HG03354 (cell line): ENCODE measurements at regions not wholly inside any gene's neighbourhood (a gene's known extent, or its start where the extent isn't known, plus 50 kb on each side); places are given as distances from the start of the nearest gene placed in this dataset.

Source experiments
- ATAC-seq: cut with Tn5 transposase; IDR thresholded peaks from one replicate; pipeline ENCODE4 v1.9.1; 2021; ENCODE audit warnings: mild to moderate bottlenecking; ENCODE audit not compliant: unreplicated experiment, poor library complexity, severe bottlenecking

DNA sequence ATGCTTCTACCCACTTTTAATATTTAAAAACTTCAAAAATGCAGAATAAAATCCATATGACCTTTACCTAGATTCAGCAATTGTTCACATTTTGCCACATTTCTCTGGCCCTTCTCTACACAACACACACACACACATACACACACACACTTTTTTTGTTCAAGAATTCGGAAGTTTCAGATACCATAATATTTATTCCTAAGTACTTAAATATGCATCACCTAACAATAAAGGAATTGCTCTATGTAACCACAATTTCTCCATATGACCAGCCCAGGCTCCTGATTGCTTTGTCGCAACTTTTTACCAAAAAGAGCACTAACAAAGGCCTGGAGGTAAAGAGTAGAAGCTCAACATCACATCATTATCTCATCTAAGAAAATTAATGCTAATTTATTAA lies 106.6 kb downstream of the FAS start:
- ATAC-seq, result no peak

DNA sequence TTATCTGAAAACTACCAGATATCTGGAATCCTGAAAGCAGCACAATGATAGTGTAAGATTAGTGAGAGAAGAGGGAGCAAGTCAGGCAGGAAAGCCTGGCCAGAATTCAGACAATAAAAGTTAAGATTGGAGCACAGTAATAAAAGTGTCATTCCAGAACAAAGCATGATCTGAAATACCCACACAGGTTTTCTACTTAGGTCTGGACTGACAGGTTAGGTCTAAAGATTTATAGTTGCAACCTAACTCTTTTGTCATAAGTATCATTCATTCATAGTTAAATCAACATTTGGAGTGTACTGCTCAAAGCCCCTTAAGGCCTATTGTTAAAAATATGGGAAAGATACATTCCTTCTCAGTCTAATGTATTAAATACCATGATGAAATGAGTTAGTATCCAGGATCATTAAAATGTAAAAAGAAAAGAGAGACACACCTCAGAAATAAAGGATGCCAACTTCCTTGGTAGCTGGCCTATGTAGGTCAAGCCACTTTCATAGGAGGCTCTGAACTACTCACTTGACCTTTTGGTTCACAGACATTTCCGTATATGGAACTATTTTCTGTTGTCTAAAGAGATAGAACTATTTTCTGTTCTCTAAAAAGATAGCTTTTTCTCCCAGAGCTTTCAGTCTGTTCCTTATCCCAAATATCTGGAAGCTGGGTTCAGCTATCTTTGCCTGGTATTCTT lies 105.2 kb downstream of the FAS start:
- no peak for ATAC-seq

DNA sequence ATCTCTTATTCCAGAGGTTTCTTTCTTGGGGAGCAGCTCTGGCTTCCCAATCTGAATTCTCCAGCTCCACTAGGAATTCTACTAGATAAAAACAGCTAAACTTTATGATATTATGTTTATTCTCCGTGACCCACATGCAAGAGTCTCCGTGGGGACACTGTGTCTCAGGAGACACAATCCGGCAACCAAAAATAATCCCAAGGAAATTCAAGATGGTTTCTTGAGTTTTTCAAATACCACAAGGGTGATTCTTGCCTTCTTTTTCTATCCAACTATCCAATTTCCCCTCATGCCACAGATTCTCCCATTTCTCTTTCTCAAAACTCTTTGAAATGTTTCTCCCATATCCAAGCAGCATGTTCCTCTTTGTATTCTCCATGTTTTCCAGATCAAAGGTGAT lies 103.1 kb downstream of the FAS start:
- no peak for ATAC-seq

DNA sequence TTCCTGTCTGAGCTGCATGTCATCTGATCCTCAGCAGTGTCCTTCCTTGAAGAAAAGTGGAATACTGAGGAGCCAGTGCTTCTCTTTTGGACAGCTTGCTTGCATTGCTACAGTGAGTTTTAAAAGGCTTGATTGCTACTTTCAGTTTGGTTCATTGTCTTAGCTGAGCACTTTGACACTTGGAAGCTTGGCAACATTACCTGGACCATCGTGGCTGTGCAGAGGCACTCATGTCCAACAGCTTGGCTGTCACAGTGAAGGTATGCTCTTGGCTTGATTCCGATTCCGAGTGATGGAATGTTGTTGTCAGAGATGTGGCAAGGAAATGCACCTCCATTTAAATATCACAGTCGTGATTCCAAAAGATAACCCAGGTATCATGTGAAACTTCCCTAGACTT lies 102.4 kb downstream of the FAS start:
- ATAC-seq, result no peak

DNA sequence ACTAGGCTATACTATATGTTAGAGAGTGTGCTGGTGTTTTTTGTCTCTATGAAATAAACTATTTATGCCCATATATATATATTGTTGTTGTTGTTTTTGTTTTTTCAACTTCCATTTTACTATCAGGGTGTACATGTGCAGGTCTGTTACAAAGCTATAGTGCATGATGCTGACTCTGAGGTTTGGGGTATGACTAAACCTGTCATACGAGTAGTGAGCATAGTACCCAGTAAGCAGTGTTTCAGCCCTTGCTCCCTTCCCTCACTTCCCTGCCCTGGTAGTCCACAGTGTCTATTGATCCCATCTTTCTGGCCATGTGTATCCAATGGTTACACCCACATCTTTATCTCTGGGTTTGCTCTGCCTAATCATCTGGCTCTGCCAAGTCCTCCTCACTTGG lies 101.8 kb downstream of the FAS start:
- ATAC-seq, result no peak

DNA sequence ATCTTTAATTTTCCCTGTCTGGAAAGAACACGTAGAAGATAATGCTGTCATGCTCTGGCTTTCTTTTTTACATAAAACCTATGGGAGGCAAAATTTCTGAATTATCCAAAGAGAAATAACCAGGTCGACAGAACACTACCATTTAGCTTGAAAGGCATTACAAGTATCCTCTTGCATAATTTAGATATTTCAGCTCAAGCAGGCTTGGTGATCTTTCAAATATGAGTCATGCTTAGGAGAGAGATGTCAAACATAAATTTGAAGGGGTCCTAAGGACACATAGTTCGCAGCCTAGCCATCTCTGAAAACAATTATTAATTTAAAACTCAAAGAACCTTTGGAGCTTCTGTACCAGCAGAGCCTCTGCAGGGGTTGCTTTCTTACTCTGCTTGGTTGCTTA lies 100.9 kb downstream of the FAS start:
- no peak for ATAC-seq

DNA sequence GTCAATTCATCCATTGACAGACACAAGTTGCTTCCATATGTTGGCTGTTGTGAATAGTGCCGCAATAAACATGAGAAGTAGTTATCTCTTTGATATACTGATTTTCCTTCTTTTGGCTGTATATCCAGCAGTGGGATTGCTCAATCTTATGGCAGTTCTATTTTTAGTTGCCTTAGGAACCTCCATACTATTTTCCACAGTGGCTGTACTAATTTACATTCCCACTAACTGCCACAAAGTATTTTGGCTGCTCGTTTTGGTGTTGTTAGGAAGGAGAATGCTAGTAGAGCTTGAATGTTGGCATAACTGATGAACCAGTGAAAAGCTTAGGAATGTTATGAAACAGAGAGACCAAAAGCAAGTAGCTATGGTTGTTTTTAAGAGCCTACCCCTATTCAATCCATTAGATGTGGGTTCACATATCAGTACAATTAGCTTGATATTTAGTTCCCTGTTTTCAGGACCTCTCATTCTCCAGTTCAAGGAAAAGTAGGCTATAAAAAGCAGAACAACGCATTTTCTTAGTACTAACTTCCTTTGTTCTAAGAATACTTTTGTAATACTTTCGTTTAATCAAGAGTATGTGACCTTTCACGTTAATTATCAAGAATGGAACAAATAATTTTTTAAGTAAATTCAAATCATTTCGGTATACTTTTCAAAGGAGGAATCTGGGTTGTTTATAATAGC lies 100.3 kb downstream of the FAS start:
- ATAC-seq, result no peak

DNA sequence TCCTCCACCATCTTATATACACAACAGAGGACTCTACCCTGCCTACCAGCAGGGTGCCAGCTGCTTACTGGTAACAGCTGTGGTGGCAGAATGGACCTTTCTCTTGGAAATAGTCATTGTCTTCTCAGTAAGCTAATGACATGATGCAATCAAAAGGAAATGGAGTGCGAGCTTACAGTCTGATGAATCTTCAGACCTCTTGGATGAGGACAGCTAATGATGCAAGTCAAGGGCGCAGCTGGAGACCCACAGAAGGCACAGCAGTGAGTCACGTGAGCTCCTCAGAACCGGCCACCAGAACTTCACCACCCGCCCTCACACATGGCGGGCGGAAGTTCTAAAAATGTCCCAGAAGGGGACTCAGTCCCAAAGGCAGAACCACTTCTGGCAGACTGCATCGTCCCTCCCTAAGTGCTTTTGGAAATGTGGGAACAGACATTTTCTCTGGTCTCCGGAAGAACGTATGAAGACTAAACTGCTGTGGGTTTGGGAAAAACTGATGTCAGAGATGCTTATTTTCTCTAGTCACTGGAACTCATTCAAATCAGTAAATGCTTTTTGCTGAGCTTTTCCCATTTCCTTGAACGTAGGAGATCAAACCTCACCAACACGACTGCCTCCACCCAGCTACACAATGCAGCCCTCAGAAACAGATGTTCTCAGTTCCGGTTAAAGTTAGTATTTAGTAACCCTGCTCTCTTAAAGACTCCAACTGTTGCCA lies 96.4 kb downstream of the FAS start:
- ATAC-seq, result no peak

DNA sequence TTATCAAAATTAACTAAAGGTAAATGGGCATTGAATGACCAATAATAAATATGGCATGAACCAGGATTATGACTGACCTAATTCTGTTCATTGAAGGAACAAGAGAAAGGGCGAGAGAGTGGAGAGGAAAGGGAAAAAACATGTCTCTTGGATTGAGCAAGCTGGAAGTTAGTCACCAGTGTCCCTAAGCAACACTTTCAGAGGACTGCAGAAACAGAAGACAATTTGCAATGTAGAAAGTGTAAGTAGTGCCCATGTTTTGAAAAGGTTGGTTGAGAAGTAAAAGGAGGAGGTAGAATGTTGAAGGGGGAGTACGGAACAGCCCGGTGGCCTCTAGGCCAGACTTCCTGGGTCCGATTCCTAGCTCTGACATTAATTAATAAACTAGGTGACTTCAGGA lies 94.6 kb downstream of the FAS start:
- no peak for ATAC-seq

DNA sequence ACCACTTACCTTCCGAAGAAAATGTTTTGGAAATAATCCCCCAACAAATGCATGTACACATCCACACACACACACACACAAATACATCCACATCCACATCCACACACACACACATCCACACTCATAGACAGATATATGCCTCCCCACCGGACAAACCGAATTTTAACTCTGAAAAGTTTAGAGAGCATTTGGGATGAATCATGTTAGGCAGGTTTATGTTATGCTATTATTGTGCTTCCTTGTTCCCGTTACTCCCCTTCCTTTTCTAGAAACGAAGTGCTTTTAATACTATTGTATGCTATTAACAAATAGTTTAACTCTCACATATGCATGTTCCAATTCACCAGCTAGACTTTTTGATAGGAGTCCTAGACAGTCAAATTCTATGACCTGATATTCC lies 91.5 kb downstream of the FAS start:
- no peak for ATAC-seq

DNA sequence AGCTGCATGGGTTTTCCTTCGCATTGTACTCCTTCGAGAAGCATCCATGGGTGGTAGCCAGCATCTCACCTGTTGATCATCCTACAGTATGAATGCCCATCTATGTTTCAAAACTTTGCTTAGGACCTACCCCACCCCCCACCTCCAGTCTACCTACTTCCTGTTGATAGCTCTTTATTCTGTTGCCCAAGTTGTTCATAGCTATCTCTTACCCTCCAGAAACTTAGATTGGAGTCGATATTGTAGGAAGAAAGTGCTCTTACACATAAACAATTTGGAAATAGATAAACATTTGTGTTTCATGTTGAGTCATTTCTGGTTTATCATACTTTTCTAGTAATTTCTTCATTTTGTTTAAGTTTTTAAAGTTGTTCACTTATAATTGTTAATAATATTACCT lies 90.1 kb downstream of the FAS start:
- no peak for ATAC-seq

DNA sequence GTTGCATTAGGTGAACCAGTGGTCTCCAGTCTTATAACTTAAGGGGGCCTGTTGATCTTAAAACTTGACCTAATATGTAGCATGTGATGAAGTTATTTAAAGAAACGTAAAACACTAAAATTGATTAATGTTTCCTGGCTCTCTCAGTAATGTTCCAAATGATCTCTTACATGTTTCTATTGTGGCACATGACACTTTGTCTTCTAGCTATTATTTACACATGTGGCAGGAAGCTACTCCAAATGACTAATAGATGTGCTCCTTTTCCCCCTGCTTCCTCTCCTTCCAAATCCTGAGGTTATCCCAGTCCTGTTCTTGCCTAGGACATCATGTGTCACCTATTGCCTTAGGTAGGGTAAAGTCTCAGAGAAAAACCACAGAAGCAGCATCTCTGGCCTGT lies 89.4 kb downstream of the FAS start:
- ATAC-seq, result no peak

DNA sequence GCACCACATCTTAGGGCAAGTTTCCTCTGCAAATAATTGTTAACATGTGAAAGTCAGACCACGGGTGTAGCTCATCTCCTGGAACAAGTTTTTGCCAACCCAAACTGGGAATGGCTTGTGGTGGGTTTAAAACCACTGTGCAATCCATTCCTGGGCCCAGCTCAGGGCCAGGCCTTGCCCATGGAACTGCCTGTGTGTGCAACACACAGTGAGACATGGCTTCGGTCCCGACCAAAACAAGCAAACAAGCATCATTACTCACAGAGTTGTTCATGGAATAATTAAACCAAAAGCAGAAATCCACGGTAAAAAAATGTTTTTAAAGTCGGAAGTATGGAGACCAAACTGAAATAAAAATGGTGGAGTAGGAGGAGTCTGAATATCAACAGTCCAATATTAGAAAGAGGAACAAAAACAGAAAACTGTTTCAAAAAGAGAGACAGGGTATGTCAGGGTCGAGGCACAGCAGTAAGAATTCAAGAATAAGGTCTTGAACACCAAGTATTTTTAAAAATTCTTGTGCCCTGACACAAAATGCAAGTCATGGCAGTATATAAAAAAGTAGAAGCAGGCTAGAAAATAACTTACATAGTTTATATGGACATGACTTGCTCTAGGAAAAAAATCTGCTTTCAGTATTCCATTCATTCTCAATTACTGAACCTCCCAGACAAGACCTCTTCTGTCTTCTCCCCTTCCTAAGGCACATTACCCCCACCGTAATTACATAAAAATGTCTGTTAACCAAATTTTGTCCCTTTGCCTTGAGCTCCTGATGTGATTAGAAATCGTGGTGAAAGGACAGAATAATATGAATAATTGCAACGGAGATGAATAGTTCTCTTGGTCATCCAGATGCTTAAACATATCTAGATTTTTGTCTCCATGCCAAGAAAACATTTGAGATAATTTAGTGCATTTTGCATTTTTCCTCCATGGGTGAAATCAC lies 88.4 kb downstream of the FAS start:
- ATAC-seq, result no peak

DNA sequence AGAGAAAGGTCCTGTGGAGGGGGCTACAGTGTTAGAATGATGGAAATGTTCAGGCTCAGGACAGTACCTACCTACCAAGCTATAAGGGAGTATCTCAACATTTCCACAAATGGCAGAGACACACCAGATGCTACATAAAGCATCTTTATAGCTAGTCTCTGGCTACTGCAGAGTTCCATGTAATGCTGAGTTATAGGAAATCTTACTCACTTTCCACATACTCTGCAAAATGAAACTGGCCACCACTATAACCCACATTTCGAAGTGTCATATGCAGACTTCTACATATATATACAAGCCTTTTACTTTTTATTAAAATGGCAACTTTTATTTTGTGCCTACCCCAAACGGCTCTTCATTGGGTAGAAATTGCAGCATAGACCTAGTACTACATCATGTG lies 85.5 kb downstream of the FAS start:
- no peak for ATAC-seq

DNA sequence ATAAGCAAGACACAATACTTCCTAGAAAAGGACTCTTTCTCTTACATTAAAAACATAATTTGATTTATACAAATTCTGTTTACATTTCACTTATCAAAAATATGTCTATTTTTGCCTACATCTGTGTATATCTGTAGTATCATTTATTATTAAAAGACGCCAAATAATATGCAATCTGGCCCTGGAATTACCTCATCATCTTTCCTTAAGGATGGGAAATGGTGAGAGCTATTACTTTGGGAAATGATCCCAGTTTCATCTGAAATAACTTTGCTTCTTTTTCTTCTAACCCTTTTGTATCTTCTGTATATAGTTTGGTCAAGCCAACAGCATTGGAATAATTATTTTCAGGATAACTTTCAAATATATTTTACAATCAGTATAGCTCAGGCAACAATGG lies 85.0 kb downstream of the FAS start:
- ATAC-seq, result no peak

DNA sequence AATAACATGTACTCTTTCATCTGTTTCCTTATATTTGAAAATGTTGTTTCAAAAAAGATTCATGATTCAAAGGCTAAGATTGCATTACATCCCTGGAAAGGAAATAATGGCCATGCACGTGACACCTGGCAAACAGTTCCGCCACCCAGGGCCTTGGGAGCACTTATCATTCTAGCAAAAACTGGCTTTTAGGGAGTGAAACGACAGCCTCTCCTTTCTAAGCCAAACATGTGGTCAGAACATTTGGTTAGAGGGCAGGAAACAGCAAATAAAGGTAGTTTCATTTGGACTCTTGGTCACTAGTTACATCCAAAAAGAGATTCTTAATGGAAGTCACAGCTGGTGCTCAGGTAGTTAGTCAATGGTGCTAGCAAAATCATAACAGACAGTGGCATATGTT lies 83.5 kb downstream of the FAS start:
- ATAC-seq, result peak; percentile 51

DNA sequence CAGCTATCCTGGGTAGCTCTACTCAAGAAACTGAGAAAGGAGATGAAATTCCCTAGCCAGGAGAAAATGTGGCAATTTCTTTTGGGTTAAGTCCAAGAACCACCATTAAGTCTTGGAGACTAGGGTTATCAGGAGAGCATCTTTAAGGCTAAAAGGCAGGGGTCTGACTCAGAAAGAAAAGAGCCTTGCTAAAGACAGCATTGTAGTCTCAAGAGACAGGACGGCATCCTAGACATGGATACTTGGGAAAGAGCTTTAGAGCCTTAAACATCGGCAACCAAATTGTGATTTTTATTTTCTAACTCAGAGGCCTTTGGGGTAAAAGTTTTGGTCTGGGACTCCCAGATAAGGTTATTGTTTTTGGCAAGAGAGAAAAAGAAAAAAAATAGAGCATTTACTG lies 83.1 kb downstream of the FAS start:
- no peak for ATAC-seq

DNA sequence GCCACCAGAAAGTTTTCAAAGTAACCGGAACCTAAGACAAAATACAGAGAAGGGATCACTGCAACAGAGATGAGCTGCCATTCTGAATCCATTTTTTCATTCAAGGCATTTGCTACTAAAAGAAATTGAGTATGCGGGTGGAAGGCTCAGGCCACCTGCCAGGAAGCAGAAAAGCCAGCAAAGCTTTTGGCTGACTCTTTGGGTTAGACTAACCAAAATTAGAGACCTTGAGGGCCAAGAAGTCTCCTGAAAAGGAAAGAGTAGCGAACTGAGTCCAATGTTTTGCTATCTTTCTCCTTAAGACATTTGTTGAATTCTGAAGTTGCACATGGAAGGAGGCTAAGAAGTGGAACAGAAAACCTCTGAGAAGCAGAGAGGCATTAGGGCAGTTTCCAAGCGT lies 79.0 kb downstream of the FAS start:
- no peak for ATAC-seq
